ENCODE measurements at regions not wholly inside any gene's neighbourhood (a gene's known extent, or its start where the extent isn't known, plus 50 kb on each side); places are given as distances from the start of the nearest gene placed in this dataset.

GRCh38 chr6:150664091-150664490, 64.4 kb downstream of the PLEKHG1 start:
- Histone ChIP-seq H3K4me3 (no peak overlapping the region), H3K9me3 (no peaks in the 10 kb centered on the region), H3K27ac (no peak overlapping the region), H3K27me3 (no peaks in the 10 kb centered on the region), H3K36me3 (no peaks in the 10 kb centered on the region), H3K4me1 (peaks cover 0 to 40% (median 23%) of the 10 kb centered on the region in 9 donors)
- no peak for TF ChIP-seq CTCF (IDR thresholded peaks at IDR 0.05)
- 92 to 99% methylated on average over 3 of the region's 3 CpGs for WGBS, 2 donors
- intact Hi-C loops (cut with DNase I), result no loop called here
- ATAC-seq (no peak), DNase-seq (no peak)

GRCh38 chr6:150666071-150666470, 66.4 kb downstream of the PLEKHG1 start:
- peak in 6 of 8 donors; percentile 9 to 64 (median 47) for ATAC-seq
- DNase-seq, result peak in 1 of 2 donors; percentile 34
- intact Hi-C loops (cut with DNase I), result loop anchor here in 1 of 10 donors (5.0 kb wide), 1 partner anchor 59 kb away; no protein-coding TSS in a partner anchor
- no peak for TF ChIP-seq CTCF (IDR thresholded peaks at IDR 0.05)
- H3K27ac ChIP-seq, result peak overlapping the region in 7 of 10 donors; percentile 11 to 67 (median 26)
- no peak overlapping the region for H3K4me3 ChIP-seq
- WGBS, 2 donors, result 69 to 71% methylated on average over 5 of the region's 5 CpGs
- peaks cover 0 to 43% (median 25%) of the 10 kb centered on the region in 9 donors for H3K4me1 ChIP-seq
- no peaks in the 10 kb centered on the region for H3K9me3 ChIP-seq
- no peaks in the 10 kb centered on the region for H3K36me3 ChIP-seq
- H3K27me3 ChIP-seq, result no peaks in the 10 kb centered on the region

- intact Hi-C loops (cut with DNase I), result loop anchor here in 1 of 10 donors (5.0 kb wide), 1 partner anchor 60 kb away; no protein-coding TSS in a partner anchor
- Histone ChIP-seq H3K4me3 (no peak overlapping the region), H3K27ac (peak overlapping the region in 9 of 10 donors; percentile 2 to 79 (median 47)), H3K9me3 (no peaks in the 10 kb centered on the region), H3K4me1 (peaks cover 0 to 46% (median 25%) of the 10 kb centered on the region in 9 donors), H3K36me3 (no peaks in the 10 kb centered on the region), H3K27me3 (no peaks in the 10 kb centered on the region)
- no peak for TF ChIP-seq CTCF (IDR thresholded peaks at IDR 0.05)
- DNase-seq, result no peak
- no peak for ATAC-seq
- WGBS, 2 donors, result 55% methylated on average over 1 of the region's 1 CpG
These were observed 67.7 kb downstream of the PLEKHG1 start for GRCh38 chr6:150667359-150667758.

GRCh38 chr6:150667977-150668716, 68.5 kb downstream of the PLEKHG1 start:
- Histone ChIP-seq H3K27me3 (no peaks in the 10 kb centered on the region), H3K9me3 (no peaks in the 10 kb centered on the region), H3K4me1 (peaks cover 0 to 54% (median 28%) of the 10 kb centered on the region in 9 donors), H3K4me3 (no peak overlapping the region), H3K36me3 (no peaks in the 10 kb centered on the region), H3K27ac (peak overlapping the region in 9 of 10 donors; percentile 8 to 79 (median 57))
- 23 to 27% methylated on average over 8 of the region's 8 CpGs for WGBS, 2 donors
- DNase-seq (peak; percentile 83 to 95), ATAC-seq (peak; percentile 88 to 98 (median 96))
- intact Hi-C loops (cut with DNase I), result loop anchor here in 1 of 10 donors (5.0 kb wide), 1 partner anchor 61 kb away; no protein-coding TSS in a partner anchor
- TF ChIP-seq CTCF (IDR thresholded peaks at IDR 0.05), result peak in 6 of 9 donors; percentile 23 to 62 (median 38)

All from heart right ventricle (tissue), 16 donors.